ENCODE measurements at regions not wholly inside any gene's neighbourhood (a gene's known extent, or its start where the extent isn't known, plus 50 kb on each side); places are given as distances from the start of the nearest gene placed in this dataset.

- DNase-seq (ENCODE audit: low read depth in 2 of 2), result no peak
Observed at GRCh38 chr11:69917529-69917928, 98.3 kb upstream of the FGF3 start.

GRCh38 chr11:69918231-69918937, 99.2 kb upstream of the FGF3 start:
- no peak for DNase-seq (ENCODE audit: low read depth in 2 of 2)

- peak in 1 of 2 donors; percentile 49 for DNase-seq (ENCODE audit: low read depth in 2 of 2)
Observed at GRCh38 chr11:69918938-69919650, 99.9 kb upstream of the FGF3 start.

- no peak for DNase-seq (ENCODE audit: low read depth in 2 of 2)
Observed at GRCh38 chr11:69919659-69920344, 100.6 kb upstream of the FGF3 start.

- DNase-seq (ENCODE audit: low read depth in 2 of 2), result no peak
Observed at GRCh38 chr11:69920345-69921127, 101.3 kb upstream of the FGF3 start.

GRCh38 chr11:69921128-69922014, 102.2 kb upstream of the FGF3 start:
- no peak for DNase-seq (ENCODE audit: low read depth in 2 of 2)

- DNase-seq (ENCODE audit: low read depth in 2 of 2), result no peak
Observed at GRCh38 chr11:69922015-69922595, 102.9 kb upstream of the FGF3 start.

GRCh38 chr11:69922596-69923111, 103.4 kb upstream of the FGF3 start:
- DNase-seq (ENCODE audit: low read depth in 2 of 2), result no peak

- DNase-seq (ENCODE audit: low read depth in 2 of 2), result no peak
Observed at GRCh38 chr11:69923196-69923595, 104.0 kb upstream of the FGF3 start.

- no peak for DNase-seq (ENCODE audit: low read depth in 2 of 2)
Observed at GRCh38 chr11:69923641-69924307, 104.6 kb upstream of the FGF3 start.

GRCh38 chr11:69924308-69925161, 105.3 kb upstream of the FGF3 start:
- DNase-seq (ENCODE audit: low read depth in 2 of 2), result no peak

- no peak for DNase-seq (ENCODE audit: low read depth in 2 of 2)
Observed at GRCh38 chr11:69925366-69926196, 106.4 kb upstream of the FGF3 start.

GRCh38 chr11:69926376-69927050, 107.3 kb upstream of the FGF3 start:
- DNase-seq (ENCODE audit: low read depth in 2 of 2), result no peak

GRCh38 chr11:69928121-69928520, 108.9 kb upstream of the FGF3 start:
- no peak for DNase-seq (ENCODE audit: low read depth in 2 of 2)

GRCh38 chr11:69928975-69929374, 109.8 kb upstream of the FGF3 start:
- no peak for DNase-seq (ENCODE audit: low read depth in 2 of 2)

- DNase-seq (ENCODE audit: low read depth in 2 of 2), result no peak
Observed at GRCh38 chr11:69930081-69931059, 111.2 kb upstream of the FGF3 start.
